NCI-H345 (cell line): ENCODE measurements at regions not wholly inside any gene's neighbourhood (a gene's known extent, or its start where the extent isn't known, plus 50 kb on each side); places are given as distances from the start of the nearest gene placed in this dataset.
"Not testable (repeated sequence)": the region's sequence is repeated elsewhere in the genome, so short reads cannot be mapped to it uniquely, and the experiment has no call there.

ENCODE experiments used
- DNase-seq: peaks from one replicate; lab custom pipeline; 2025; lab: John Stamatoyannopoulos, UW

DNA sequence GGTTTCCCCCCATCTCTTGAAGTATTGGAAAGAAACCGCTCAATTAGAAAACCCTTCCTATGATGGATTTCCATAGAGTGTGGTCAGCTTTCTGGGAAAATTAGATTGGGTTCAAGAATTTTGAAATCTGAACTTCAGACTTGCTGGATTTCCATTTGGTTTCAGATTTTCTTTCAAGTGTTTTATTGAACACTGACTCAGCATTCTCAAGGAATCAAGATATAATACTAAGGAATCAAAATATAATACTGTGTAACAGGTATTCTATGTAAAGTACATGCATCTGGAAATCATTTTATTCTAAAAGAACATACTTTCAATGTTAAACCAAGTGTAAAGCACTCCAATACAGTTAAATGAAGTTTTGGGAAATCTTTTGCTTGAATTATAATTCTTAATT, 94.7 kb upstream of the CCN2 start:
- no peak for DNase-seq

DNA sequence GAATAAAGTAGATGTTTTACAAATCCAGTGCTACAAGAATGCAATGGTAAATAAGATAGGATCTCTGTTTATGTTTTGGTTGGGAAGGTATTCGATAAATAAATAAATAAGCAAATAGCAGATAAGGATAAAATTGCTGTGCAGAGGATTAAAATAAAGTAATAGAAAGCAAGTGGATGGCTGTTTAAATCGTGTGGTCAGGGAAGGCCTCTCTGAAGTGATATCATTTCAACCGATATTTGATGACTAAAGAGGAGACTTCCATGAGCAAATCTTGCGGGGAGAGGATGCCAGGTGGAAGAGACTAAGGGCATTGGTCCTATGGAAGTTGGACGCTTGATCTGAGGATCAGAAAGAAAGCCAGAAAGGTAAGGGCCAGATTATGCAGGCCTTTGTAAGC, 92.0 kb upstream of the CCN2 start:
- no peak for DNase-seq

DNA sequence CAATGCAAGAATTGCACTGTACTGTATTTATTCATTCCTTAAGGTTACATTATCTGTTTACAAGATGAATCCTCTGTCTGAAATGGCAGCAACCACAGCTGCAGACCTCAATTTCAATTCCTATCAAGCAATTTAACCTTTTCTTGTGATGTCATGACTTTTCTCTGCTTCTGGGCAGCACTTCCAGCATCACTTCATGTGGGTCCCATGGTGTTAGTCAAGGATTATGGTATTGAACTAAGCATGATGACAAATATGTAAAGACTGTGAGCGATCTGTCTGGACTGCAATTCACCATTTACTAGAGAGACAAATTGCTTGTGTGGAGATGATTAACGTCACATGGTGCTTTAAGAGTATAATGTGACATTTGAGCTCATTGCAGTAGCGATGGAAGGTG, 90.5 kb upstream of the CCN2 start:
- DNase-seq = no peak

DNA sequence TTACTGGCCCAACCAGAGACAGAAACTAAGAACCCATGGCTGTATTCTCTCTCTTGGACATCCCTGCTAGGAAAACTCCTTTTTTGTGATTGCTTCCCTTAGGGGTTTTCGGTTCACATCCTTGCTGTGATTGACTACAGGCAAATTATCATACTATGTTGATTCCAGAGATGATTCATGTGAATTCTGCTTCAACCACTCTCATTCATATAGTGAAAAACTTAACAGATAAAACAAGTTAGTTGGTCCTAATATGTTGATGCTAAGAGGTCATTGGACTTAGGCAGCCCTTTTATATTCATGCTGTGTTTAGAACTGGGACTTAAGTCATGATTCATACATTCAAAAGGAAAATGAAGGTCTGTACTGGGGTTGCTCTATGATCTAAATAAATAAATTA, 76.9 kb upstream of the CCN2 start:
- DNase-seq = no peak

DNA sequence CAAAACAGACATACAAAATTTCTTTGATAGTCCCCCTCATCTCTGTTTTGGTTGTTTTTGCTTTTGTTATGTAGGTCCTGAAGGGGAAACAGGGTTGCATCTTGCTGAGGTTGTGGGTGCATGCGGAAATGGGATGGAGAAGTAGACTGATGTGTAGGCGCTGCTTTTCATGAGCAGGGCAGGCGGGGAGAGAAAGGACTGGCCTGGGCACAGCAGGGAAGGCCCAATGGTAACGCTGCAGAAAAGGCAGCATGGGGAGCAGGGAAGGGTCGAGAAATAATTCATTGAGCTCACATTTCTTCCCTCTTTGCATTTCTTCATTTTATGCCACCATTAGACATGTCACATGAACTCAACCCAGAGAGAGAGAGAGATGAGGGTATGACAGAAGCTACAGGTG, 74.3 kb upstream of the CCN2 start:
- no peak for DNase-seq

DNA sequence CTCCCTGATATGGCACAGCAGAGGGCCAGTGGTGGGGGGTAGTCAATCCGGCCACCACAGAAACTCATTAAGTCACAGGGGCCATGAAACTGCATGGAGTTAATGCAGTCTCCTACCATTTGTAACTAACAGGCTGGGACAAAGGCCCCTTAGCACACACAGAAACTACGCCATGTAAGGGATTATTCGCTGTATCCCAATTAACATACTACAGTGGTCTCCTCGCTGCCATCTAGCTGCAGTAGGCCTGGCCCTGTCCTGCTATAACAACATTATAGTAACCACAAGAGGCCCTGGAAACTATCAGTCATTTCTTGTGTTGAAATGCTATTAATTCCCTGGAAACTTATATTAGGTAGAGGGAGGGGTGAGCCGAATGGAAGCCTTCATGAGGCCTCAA, 72.3 kb upstream of the CCN2 start:
- DNase-seq = no peak

DNA sequence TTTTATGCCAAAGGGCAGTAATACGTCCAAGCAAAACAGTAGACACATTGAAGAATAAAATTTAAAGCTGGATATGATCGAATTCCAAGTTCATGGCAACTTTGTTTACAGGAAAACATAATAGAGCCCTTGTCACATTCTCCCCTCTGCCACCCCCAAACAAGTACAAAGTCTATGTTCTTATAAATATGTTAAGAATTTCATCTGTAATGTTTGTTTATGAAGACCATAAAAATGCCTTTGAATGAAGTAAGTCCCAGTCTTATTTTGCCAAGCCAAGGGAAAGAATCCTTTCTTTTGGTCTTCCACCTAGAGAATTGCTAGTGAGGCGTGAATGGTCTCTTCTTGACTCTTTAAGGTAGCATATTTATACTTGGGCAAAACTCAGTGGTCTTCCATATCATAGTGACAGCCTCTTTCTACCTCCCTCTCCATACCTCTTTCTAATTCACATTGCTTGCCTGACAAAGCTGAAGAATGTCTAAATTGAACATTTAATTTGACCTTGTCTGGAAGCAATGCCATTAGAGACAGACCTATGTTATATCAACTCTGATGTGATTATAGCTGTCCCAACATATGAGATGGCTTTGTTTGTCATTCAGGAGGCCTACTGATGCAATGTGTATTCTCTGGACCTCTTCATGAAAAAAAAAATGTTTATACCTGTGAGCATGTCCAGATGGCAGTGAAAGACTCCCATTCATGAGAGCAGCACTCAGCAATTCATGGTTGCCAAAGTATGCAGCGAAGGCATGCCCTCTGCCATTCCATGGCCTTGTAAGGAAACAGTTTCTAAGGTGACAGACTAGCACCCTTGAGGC, 70.6 kb upstream of the CCN2 start:
- DNase-seq = no peak

DNA sequence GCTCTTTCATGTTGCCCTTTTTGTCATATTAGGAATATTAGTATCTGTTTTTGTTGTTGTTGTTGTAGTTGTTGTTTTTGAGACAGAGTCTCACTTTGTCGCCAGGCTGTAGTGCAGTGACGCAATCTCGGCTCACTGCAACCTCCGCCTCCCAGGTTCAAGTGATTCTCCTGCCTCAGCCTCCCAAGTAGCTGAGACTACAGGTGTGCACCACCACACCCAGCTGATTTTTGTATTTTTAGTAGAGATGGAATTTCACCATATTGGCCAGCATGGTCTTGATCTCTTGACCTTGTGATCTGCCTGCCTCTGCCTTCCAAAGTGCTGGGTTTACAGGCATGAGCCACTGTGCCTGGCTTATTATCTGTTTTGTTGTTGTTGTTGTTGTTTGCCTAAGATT, 69.7 kb upstream of the CCN2 start:
- DNase-seq = not testable (repeated sequence)

DNA sequence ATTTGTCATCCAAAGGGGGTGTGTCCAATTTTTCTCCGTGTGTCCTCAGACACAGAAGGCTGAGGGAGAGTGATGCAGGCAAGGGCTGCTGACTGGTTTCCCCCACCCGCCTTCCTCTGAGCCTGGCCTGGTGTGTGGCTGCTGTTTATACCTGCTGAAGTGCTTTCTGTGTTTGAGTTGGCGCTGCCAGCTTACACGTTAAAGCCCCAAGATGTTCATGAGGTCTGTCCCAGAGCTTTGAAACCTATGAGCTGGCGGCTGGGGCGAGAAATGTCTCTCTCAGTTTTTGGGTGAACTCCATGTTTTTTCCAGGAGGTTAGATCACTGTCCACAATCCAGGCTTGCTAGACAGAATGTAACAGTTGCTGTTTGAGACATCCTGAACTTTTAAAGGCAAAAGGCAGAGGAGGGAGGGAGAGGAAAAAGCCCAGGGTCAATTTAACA, 69.0 kb upstream of the CCN2 start:
- DNase-seq = no peak

DNA sequence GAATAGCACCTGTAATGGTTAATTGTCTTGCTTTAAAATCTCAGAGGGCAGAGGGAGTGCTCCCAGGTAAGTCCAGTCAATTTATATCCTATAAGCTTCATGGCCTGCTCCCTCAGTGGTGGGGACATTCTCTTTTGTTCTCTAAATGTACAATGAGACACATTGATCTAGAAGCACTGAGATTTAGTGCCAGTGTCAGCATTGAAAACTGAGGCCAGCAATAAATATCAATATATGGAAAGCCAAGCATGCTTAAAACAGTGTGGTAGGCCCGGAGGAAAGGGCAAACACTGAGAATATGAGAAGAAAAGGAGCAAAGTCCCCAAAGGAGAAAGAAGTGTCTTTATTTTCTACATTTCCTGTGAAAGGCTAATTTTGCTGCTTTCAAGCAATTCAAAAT, 68.4 kb upstream of the CCN2 start:
- no peak for DNase-seq

DNA sequence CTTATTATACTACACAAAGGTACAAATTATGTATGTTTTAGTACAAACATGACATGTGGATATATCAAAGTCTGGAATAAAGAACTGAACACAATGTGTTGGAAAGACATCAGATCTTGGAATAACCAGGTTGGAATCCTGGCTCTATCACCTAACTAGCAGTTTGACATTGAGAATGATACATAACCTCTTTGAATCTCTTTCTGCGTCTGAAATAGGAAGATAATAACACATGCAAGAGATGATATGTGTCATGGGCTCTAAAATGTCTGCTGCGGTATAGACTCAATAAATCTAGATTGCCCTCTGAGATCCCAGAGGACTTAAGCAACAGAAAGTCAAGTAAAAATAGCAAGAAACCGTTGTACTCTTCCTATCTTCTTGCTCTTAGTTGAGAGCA, 66.8 kb upstream of the CCN2 start:
- no peak for DNase-seq

DNA sequence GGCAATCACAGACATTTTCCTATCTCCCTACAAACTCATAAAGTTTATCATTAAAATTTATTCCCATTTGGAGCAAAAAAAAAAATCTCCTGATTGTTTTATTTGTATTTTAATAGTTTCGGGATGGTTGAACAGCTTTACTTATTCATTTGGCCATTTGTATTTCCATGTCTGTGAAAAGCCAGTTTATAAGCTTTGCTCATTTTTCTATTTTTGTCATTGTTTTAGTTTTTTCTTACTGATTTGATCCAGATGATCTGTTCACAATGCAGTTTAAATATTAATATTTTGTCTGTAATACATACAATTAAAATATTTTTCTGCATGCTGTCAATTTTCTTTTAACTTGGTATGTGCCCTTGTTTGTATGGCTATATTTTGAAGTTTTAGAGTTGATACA, 65.2 kb upstream of the CCN2 start:
- no peak for DNase-seq

DNA sequence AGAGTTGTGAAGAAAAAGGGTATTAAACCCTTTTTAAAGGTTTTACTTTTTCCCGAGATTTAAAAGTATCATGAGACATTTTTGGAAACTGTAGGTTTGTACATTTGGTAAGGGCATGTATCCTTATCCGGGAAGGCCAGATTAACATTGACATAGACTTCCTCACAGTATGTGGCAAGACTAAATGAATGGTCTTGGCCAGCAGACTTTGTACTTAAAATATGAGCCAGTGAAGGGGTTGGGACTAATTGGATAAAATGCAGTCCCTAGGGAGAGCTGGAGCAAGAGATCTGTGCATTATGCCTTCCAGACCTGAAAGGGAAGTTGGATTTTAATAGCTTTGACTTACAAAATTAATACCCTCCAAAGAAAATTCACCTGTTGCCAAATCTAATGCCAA, 60.4 kb upstream of the CCN2 start:
- DNase-seq = no peak

DNA sequence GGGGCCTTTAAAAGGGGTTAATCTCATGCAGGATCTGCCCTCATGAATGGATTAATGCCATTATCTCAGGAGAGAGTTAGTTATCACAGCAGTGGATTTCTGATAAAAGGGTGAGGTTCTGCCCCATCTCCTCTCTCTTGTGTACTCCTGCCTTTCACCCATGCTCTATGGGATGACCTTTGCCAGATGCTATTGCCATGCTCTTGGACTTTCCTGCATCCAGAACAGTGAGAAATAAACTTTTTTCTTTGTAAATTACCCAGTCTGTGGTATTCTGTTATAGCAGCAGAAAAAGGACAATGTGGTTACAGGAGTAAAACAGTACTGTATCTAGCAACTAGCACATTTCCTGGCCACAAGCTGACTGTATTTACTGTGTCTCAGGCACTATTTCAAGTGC, 58.0 kb upstream of the CCN2 start:
- DNase-seq = no peak

DNA sequence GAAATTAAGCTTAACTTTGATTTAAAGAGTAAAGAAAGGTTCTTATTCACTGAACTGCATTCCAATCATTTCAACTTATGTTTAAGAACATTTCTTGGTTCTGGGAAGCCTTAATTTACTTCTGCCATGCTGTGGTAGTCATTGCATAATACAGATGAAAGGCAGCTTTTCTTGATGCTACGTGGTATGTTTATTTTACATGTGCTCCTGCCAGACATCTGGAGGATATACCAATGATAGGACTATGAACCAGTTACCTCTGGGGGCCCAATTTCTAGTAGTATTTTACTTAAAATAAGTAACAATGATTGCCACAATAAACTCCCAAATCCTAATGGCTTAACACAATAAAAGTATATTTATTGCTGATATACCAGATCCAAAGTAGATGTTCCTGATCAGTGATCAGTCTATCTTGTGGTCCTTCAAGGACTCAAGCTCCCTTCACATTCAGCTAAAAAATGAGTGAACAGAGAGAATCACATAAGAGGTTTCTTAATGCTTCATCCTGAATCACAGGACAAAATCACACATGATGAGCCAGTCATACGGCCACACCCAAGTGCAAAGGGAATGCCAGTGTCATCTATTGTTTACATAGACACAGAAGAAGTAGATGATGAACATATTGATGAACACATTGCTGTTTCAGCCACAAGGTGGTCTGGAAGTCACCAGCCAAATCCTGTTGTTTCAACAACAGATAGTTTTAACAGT, 56.5 kb upstream of the CCN2 start:
- DNase-seq = no peak

DNA sequence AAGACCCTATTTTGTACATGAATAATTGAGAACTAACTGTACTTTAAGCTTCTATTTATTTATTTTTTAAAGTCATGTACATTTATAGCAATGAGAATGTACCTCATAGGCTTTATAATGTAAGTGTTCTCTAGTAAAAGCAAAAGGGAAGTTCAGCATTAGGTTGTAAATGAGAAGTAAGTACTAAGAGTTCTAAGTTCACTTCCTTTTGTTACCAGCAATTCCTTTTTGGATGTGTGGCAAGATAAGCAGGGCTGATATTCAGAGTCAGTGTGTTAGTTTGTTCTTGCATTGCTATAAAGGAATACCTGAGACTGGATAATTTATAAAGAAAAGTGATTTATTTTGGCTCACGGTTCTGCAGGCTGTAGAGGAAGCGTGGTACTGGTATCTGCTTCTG, 54.0 kb upstream of the CCN2 start:
- DNase-seq = no peak

DNA sequence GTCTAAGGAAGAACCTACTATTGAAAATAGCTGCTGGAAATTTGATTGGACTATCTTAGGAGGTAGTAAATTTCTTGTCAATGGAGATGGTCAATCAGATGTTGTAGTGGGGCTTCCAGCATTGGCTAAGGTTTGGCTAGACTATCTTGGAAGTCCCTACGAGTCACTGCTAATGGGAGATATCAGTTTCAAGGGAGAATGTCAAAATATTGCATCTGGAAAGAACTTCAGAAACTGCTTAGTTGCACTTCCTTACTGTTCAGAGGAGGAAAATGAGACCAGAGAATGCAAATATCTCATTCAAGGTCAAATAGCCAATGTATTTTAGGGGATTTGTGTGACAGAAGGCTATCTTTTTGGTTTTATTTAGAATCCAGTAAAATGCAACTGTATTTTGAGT, 53.5 kb upstream of the CCN2 start:
- no peak for DNase-seq

DNA sequence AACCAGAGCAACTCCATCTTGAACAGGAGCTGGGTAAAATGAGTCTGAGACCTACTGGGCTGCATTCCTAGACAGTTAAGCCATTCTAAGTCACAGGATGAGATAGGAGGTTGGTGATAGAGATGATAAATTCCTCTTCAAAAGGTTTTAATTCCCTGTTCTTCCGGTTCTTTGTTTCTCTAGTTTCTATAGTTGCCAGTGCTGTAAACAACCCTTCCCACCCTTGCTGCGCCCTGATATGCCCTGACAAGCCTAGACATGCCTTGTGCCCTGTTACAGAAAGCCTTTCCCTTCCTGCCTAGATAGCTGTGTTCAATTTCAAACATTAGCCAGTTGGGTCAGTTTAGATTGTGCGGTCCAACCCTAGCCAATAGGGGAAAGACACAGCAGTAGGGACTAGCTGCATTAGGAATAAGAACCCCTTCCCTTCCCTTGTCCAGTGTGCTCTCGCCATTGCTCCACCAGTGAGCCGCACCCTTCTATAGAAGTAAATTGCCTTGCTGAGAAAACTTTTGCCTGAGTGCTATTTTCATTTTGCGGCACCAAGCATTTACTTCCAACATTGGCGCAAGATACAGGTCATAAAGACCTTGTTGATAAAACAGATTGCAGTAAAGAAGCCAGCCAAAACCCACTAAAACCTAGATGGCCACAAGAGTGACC, 52.5 kb upstream of the CCN2 start:
- DNase-seq = no peak
